ENCODE measurements at regions not wholly inside any gene's neighbourhood (a gene's known extent, or its start where the extent isn't known, plus 50 kb on each side); places are given as distances from the start of the nearest gene placed in this dataset.

DNA sequence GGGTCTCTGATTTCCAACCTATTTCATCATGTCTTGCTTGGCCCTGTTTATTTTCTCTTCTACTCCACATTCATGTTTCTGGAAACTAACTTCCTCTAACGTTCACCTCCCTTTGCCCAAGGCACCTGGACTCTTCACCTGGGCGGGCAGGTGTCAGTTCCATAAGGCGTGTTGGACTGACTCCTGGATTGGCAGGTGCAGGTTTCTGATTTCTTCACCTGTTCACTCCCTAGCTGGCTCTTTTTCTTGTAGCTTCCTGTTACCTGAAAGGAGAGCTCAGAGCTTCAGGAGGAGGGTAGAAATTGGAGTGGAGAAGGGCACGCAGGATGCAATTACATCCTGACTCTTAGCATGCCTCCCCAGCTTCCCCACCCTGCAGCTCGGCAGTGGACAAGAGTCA, 350.8 kb upstream of the KLF3 start:
- no peak for DNase-seq (ENCODE audit: low spot score)
- Mint-ChIP-seq H3K27me3 (ENCODE audit: unreplicated experiment) (no peaks in the 10 kb centered on the region), H3K9me3 (ENCODE audit: unreplicated experiment) (no peaks in the 10 kb centered on the region), H3K36me3 (ENCODE audit: low read depth, unreplicated experiment) (no peaks in the 10 kb centered on the region), H3K4me3 (ENCODE audit: unreplicated experiment) (no peak overlapping the region), H3K4me1 (ENCODE audit: unreplicated experiment) (peaks cover 11% of the 10 kb centered on the region), H3K27ac (ENCODE audit: unreplicated experiment) (no peak overlapping the region)
- TF ChIP-seq, protein P1, sequence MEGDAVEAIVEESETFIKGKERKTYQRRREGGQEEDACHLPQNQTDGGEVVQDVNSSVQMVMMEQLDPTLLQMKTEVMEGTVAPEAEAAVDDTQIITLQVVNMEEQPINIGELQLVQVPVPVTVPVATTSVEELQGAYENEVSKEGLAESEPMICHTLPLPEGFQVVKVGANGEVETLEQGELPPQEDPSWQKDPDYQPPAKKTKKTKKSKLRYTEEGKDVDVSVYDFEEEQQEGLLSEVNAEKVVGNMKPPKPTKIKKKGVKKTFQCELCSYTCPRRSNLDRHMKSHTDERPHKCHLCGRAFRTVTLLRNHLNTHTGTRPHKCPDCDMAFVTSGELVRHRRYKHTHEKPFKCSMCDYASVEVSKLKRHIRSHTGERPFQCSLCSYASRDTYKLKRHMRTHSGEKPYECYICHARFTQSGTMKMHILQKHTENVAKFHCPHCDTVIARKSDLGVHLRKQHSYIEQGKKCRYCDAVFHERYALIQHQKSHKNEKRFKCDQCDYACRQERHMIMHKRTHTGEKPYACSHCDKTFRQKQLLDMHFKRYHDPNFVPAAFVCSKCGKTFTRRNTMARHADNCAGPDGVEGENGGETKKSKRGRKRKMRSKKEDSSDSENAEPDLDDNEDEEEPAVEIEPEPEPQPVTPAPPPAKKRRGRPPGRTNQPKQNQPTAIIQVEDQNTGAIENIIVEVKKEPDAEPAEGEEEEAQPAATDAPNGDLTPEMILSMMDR (IDR thresholded peaks at IDR 0.05; ENCODE audit: unreplicated experiment): no peak

DNA sequence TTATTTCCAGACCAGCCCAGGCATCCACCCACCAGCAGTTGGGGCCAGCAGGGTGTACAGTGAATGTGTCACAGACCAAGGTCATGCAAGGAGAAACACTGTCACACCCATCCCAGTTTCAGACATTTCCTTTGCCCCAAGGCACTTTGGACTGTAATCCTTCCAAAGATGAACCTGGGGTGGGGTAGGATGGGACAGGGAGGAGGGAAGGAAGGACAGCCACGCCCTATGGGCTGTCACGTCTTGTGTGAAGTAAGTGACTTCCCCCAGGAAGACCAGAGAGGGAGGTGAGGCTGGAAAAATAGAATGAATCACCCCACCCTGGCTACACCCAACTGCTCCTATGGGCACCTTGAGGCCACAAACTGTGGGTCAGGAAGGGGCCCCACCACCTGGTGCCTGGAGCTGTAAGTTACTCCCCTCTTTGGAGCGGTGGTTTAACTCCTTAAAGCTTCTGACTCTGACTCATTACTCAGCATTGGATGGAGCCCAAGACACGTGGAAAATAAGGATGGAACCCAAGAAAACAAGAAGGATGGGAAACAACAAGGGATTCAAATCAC, 349.9 kb upstream of the KLF3 start:
- H3K36me3 Mint-ChIP-seq (ENCODE audit: low read depth, unreplicated experiment): no peaks in the 10 kb centered on the region
- no peaks in the 10 kb centered on the region for H3K27me3 Mint-ChIP-seq (ENCODE audit: unreplicated experiment)
- DNase-seq (ENCODE audit: low spot score): no peak
- peaks cover 18% of the 10 kb centered on the region for H3K4me1 Mint-ChIP-seq (ENCODE audit: unreplicated experiment)
- no peak overlapping the region for H3K27ac Mint-ChIP-seq (ENCODE audit: unreplicated experiment)
- TF ChIP-seq, protein P1 (IDR thresholded peaks at IDR 0.05; ENCODE audit: unreplicated experiment): no peak
- no peak overlapping the region for H3K4me3 Mint-ChIP-seq (ENCODE audit: unreplicated experiment)
- H3K9me3 Mint-ChIP-seq (ENCODE audit: unreplicated experiment): no peaks in the 10 kb centered on the region

DNA sequence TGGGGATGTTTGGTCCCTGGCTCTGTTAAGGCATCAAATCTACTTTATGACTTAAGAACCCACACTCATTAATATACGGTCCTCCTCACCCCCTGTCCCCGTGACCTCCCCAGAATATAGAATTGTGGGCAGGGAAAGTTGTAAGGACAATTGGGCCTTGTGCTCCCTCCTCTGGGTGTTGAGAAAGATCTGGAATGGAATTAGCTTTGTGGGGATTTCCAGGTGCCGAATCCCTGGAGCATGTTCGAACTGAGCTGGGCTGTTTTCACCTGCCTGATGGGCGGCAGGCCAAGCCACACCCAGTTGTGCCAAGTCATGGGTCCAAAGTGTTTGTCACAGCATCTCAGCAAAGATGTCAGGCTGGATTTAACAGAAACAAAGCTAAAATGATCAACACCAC, 349.3 kb upstream of the KLF3 start:
- Mint-ChIP-seq H3K27ac (ENCODE audit: unreplicated experiment) (no peak overlapping the region), H3K9me3 (ENCODE audit: unreplicated experiment) (no peaks in the 10 kb centered on the region), H3K36me3 (ENCODE audit: low read depth, unreplicated experiment) (no peaks in the 10 kb centered on the region), H3K4me3 (ENCODE audit: unreplicated experiment) (no peak overlapping the region), H3K27me3 (ENCODE audit: unreplicated experiment) (no peaks in the 10 kb centered on the region), H3K4me1 (ENCODE audit: unreplicated experiment) (peaks cover 23% of the 10 kb centered on the region)
- DNase-seq (ENCODE audit: low spot score): no peak
- TF ChIP-seq, protein P1 (IDR thresholded peaks at IDR 0.05; ENCODE audit: unreplicated experiment): no peak

DNA sequence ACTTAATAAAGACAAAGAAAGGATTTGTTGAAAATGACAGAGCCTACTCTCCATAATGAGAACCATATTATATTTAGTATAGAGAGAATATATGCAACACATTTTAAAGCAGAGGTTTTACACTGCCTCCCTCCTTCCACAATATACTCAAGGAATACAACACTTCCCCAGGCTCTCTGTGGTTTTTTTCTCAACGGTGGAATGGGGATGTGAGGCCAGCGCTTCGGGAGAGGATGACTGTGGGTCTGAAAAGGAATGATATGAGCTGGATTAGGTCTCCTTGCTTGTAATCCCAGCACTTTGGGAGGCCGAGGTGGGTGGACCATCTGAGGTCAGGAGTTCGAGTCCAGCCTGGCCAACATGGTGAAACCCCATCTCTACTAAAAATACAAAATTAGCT, 348.7 kb upstream of the KLF3 start:
- no peak overlapping the region for H3K4me3 Mint-ChIP-seq (ENCODE audit: unreplicated experiment)
- H3K36me3 Mint-ChIP-seq (ENCODE audit: low read depth, unreplicated experiment): no peaks in the 10 kb centered on the region
- H3K9me3 Mint-ChIP-seq (ENCODE audit: unreplicated experiment): no peaks in the 10 kb centered on the region
- H3K27ac Mint-ChIP-seq (ENCODE audit: unreplicated experiment): no peak overlapping the region
- no peaks in the 10 kb centered on the region for H3K27me3 Mint-ChIP-seq (ENCODE audit: unreplicated experiment)
- TF ChIP-seq, protein P1 (IDR thresholded peaks at IDR 0.05; ENCODE audit: unreplicated experiment): no peak
- DNase-seq (ENCODE audit: low spot score): no peak
- H3K4me1 Mint-ChIP-seq (ENCODE audit: unreplicated experiment): peaks cover 26% of the 10 kb centered on the region

DNA sequence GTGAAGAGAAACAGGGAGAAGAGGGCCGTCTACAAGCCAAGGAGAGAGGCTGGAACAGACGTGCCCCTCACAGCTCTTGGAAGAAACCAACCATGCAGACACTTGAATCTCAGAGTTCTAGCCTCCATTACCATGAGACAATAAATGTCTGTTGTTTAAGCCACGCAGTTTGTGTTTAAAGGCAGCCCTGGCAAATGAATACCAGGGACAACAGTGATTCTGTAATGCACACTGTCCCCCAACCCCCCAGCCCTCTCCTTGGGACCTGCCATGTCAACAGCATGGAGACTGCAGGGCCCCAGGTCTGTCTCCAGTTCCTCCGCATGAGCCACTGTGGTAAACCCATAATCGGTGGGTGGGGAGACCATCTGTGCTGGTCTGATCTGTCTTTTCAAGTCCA, 348.0 kb upstream of the KLF3 start:
- H3K27ac Mint-ChIP-seq (ENCODE audit: unreplicated experiment): no peak overlapping the region
- peaks cover 24% of the 10 kb centered on the region for H3K4me1 Mint-ChIP-seq (ENCODE audit: unreplicated experiment)
- H3K36me3 Mint-ChIP-seq (ENCODE audit: low read depth, unreplicated experiment): no peaks in the 10 kb centered on the region
- no peaks in the 10 kb centered on the region for H3K27me3 Mint-ChIP-seq (ENCODE audit: unreplicated experiment)
- H3K9me3 Mint-ChIP-seq (ENCODE audit: unreplicated experiment): no peaks in the 10 kb centered on the region
- TF ChIP-seq, protein P1 (IDR thresholded peaks at IDR 0.05; ENCODE audit: unreplicated experiment): no peak
- no peak for DNase-seq (ENCODE audit: low spot score)
- no peak overlapping the region for H3K4me3 Mint-ChIP-seq (ENCODE audit: unreplicated experiment)
